Suprapubic skin (tissue), 4 donors: ENCODE measurements at regions not wholly inside any gene's neighbourhood (a gene's known extent, or its start where the extent isn't known, plus 50 kb on each side); places are given as distances from the start of the nearest gene placed in this dataset.

Experiments
- DNase-seq, 2 donors: peaks; one replicate each; pipeline ENCODE4 v3.0.0-alpha.2; 2019; ENCODE audit warnings: low spot score in 2 of 2
- H3K27ac ChIP-seq: fragments of 200-600 bp; sonication (generic); one replicate; pipeline ENCODE4 v1.5.1; 2019
- H3K27me3 ChIP-seq: fragments of 200-600 bp; sonication (generic); one replicate; pipeline ENCODE4 v1.5.1; 2019
- H3K36me3 ChIP-seq: fragments of 200-600 bp; sonication (generic); one replicate; pipeline ENCODE4 v1.5.1; 2019
- H3K4me1 ChIP-seq: fragments of 200-600 bp; sonication (generic); one replicate; pipeline ENCODE4 v1.5.1; 2019
- H3K4me3 ChIP-seq: fragments of 200-600 bp; sonication (generic); one replicate; pipeline ENCODE4 v1.5.1; 2019; ENCODE audit warnings: mild to moderate bottlenecking
- H3K9me3 ChIP-seq: fragments of 200-600 bp; sonication (generic); one replicate; pipeline ENCODE4 v1.5.1; 2019
- CTCF ChIP-seq, 2 donors: fragments of 200-600 bp in 1 of 2; fragments of 450-650 bp in 1 of 2; sonication (generic) in 1 of 2; IDR thresholded peaks; one replicate each; pipeline ENCODE4 v1.5.1; 2016 to 2019; ENCODE audit warnings: antibody characterized with exemption in 2 of 2, mild to moderate bottlenecking in 1 of 2, moderate library complexity in 1 of 2
- EP300 ChIP-seq: sonication (generic); formaldehyde crosslinking; IDR thresholded peaks from one replicate; pipeline ENCODE4 v1.6.1; 2017; ENCODE audit warnings: antibody characterized with exemption
- POLR2A ChIP-seq, 2 donors: fragments of 450-650 bp; IDR thresholded peaks; one replicate each; pipeline ENCODE4 v1.6.1; 2017; ENCODE audit warnings: antibody characterized with exemption in 2 of 2, mild to moderate bottlenecking in 2 of 2, moderate library complexity in 2 of 2
- POLR2AphosphoS5 ChIP-seq, 3 donors: sonication (generic); formaldehyde crosslinking; IDR thresholded peaks; one replicate each; pipeline ENCODE4 v1.6.1; 2017; ENCODE audit warnings: antibody characterized with exemption in 3 of 3
- WGBS: methylation state at CpG from one replicate; pipeline ENCODE4 v1.1.5; 2018; 5-methylcytosine and 5-hydroxymethylcytosine counted together

GRCh38 chr14:28576523-28576922 lies 190.1 kb upstream of the FOXG1 start:
- no peak for TF ChIP-seq CTCF (IDR thresholded peaks at IDR 0.05)
- no peak for TF ChIP-seq EP300
- TF ChIP-seq POLR2A (IDR thresholded peaks at IDR 0.05), result no peak
- no peak for TF ChIP-seq POLR2AphosphoS5 (IDR thresholded peaks at IDR 0.05)
- peaks cover 7% of the 10 kb centered on the region for H3K9me3 ChIP-seq
- H3K4me3 ChIP-seq, result no peak overlapping the region
- no peak for DNase-seq
- H3K4me1 ChIP-seq, result no peaks in the 10 kb centered on the region
- H3K27ac ChIP-seq, result no peak overlapping the region
- WGBS, result 90% methylated on average over 10 of the region's 10 CpGs
- H3K27me3 ChIP-seq, result no peaks in the 10 kb centered on the region
- H3K36me3 ChIP-seq, result no peaks in the 10 kb centered on the region

- peaks cover 6% of the 10 kb centered on the region for H3K9me3 ChIP-seq
- TF ChIP-seq CTCF (IDR thresholded peaks at IDR 0.05) (no peak), POLR2AphosphoS5 (IDR thresholded peaks at IDR 0.05) (no peak), EP300 (no peak), POLR2A (IDR thresholded peaks at IDR 0.05) (no peak)
- DNase-seq, result no peak
- 63% methylated on average over 3 of the region's 3 CpGs for WGBS
- H3K4me1 ChIP-seq, result no peaks in the 10 kb centered on the region
- H3K27ac ChIP-seq, result no peak overlapping the region
- H3K36me3 ChIP-seq, result no peaks in the 10 kb centered on the region
- H3K27me3 ChIP-seq, result no peaks in the 10 kb centered on the region
- H3K4me3 ChIP-seq, result no peak overlapping the region
Observed at GRCh38 chr14:28577187-28577586, 189.4 kb upstream of the FOXG1 start.

- no peak overlapping the region for H3K4me3 ChIP-seq
Observed at GRCh38 chr14:28577711-28578131, 188.9 kb upstream of the FOXG1 start.

GRCh38 chr14:28584951-28585350 lies 181.6 kb upstream of the FOXG1 start:
- no peaks in the 10 kb centered on the region for H3K4me1 ChIP-seq
- no peak for DNase-seq
- H3K36me3 ChIP-seq, result no peaks in the 10 kb centered on the region
- TF ChIP-seq EP300 (no peak), POLR2A (IDR thresholded peaks at IDR 0.05) (no peak), POLR2AphosphoS5 (IDR thresholded peaks at IDR 0.05) (no peak), CTCF (IDR thresholded peaks at IDR 0.05) (no peak)
- no peaks in the 10 kb centered on the region for H3K9me3 ChIP-seq
- H3K27ac ChIP-seq, result no peak overlapping the region
- WGBS, result 82% methylated on average over 2 of the region's 2 CpGs
- H3K27me3 ChIP-seq, result no peaks in the 10 kb centered on the region
- H3K4me3 ChIP-seq, result no peak overlapping the region

More at GRCh38 chr14:28577711-28578131, 188.9 kb upstream of the FOXG1 start:
- Histone ChIP-seq H3K4me1 (no peaks in the 10 kb centered on the region), H3K9me3 (peaks cover under 1% of the 10 kb centered on the region), H3K36me3 (no peaks in the 10 kb centered on the region), H3K27me3 (no peaks in the 10 kb centered on the region), H3K27ac (no peak overlapping the region)
- DNase-seq, result no peak
- TF ChIP-seq POLR2AphosphoS5 (IDR thresholded peaks at IDR 0.05) (no peak), CTCF (IDR thresholded peaks at IDR 0.05) (no peak), POLR2A (IDR thresholded peaks at IDR 0.05) (no peak), EP300 (no peak)
- WGBS, result 39% methylated on average over 2 of the region's 2 CpGs

GRCh38 chr14:28589792-28590191 lies 176.8 kb upstream of the FOXG1 start:
- Histone ChIP-seq H3K9me3 (no peaks in the 10 kb centered on the region), H3K27ac (no peak overlapping the region), H3K4me1 (no peaks in the 10 kb centered on the region), H3K4me3 (no peak overlapping the region), H3K36me3 (no peaks in the 10 kb centered on the region), H3K27me3 (no peaks in the 10 kb centered on the region)
- TF ChIP-seq POLR2A (IDR thresholded peaks at IDR 0.05), result no peak
- no peak for DNase-seq
- WGBS, result 49% methylated on average over 1 of the region's 1 CpG

GRCh38 chr14:28596391-28596790 lies 170.2 kb upstream of the FOXG1 start:
- no peak for DNase-seq
- H3K27me3 ChIP-seq, result no peaks in the 10 kb centered on the region
- TF ChIP-seq CTCF (IDR thresholded peaks at IDR 0.05), result no peak
- no peak for TF ChIP-seq POLR2AphosphoS5 (IDR thresholded peaks at IDR 0.05)
- no peak for TF ChIP-seq EP300

More at GRCh38 chr14:28596391-28596790, 170.2 kb upstream of the FOXG1 start:
- no peaks in the 10 kb centered on the region for H3K36me3 ChIP-seq
- no peak overlapping the region for H3K4me3 ChIP-seq
- H3K4me1 ChIP-seq, result no peaks in the 10 kb centered on the region
- no peaks in the 10 kb centered on the region for H3K9me3 ChIP-seq
- H3K27ac ChIP-seq, result no peak overlapping the region
